ENCODE measurements at regions not wholly inside any gene's neighbourhood (a gene's known extent, or its start where the extent isn't known, plus 50 kb on each side); places are given as distances from the start of the nearest gene placed in this dataset.

DNA sequence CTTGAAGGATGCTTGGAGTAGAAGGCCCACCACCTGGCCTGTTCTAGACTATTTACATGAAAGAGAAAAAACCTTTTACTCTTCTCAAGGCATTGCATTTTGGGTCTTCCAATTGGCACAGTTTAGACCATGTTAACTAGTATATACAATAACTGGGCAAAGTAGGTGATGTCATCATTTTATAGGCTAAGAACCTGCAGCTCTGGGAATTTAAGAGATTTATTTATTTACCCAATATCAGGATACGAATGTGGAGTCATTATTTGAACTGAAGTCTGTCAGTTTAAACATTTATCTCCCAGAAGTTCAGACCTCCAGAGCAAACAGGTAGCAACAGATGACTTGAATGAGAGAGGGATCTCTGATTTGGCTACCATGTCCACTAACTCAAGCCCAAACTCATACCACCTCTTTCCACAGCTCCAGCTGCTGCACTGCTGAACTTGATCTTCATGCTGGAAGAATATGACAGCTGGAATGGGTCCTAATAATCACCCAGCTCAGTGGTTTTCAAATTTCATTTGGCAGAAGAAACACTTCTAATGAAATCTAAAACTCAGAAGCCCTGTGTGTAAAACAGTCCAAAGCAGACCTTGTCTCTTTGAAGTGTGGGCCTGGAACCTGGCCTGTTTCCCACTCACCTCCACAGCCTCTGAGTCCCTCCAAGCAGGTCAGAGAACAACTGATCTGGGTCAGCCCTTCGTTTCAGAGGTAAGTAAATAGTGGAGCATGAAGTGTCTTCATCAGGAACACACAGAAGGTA is 179.2 kb downstream of the EMP1 start:
- TF ChIP-seq, protein P1, sequence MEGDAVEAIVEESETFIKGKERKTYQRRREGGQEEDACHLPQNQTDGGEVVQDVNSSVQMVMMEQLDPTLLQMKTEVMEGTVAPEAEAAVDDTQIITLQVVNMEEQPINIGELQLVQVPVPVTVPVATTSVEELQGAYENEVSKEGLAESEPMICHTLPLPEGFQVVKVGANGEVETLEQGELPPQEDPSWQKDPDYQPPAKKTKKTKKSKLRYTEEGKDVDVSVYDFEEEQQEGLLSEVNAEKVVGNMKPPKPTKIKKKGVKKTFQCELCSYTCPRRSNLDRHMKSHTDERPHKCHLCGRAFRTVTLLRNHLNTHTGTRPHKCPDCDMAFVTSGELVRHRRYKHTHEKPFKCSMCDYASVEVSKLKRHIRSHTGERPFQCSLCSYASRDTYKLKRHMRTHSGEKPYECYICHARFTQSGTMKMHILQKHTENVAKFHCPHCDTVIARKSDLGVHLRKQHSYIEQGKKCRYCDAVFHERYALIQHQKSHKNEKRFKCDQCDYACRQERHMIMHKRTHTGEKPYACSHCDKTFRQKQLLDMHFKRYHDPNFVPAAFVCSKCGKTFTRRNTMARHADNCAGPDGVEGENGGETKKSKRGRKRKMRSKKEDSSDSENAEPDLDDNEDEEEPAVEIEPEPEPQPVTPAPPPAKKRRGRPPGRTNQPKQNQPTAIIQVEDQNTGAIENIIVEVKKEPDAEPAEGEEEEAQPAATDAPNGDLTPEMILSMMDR (IDR thresholded peaks at IDR 0.05), result no peak
- ATAC-seq (ENCODE audit: low FRiP score), result no peak
- DNase-seq (ENCODE audit: low spot score), result no peak

DNA sequence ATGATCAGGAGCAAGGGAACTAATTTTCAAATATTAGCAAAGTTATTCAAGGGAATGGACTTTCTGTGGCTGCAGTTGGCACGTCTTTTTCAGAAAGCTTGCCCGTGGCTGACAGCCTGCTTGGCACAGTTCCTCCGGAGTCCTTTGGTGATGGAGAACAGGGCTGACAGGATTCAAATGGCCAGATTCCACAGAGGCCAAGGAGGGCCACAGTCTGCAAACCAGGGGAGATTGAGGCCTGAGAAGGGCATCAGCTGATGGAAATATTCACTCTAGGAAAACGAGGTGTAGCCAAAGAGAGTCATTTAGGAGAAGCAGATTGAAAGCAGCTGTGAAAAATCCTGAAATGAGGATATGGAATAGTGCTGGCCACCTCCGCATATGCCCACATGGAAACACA is 178.3 kb downstream of the EMP1 start:
- no peak for ATAC-seq (ENCODE audit: low FRiP score)
- DNase-seq (ENCODE audit: low spot score), result no peak
- TF ChIP-seq, protein P1 (IDR thresholded peaks at IDR 0.05), result no peak

DNA sequence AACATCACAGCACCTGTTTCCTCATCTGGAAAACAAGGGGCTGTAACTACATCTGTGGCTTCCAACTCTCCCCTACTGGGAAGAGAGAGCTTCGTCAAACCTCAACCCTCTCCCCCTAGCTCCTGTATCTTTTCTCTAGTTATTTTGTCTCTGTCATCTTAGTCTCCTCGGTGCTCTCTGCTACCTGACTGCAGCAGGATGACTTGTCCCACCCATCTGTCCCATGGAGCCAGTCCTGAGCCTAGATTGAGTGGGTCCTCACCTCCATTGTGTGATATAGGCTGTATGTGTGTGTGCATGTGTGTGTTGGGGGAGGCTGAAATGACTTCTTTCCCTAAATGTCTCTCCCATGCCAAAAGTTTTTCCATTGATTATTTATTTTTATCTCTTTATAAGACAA is 177.3 kb downstream of the EMP1 start:
- no peak for ATAC-seq (ENCODE audit: low FRiP score)
- DNase-seq (ENCODE audit: low spot score), result no peak
- TF ChIP-seq, protein P1 (IDR thresholded peaks at IDR 0.05), result no peak

DNA sequence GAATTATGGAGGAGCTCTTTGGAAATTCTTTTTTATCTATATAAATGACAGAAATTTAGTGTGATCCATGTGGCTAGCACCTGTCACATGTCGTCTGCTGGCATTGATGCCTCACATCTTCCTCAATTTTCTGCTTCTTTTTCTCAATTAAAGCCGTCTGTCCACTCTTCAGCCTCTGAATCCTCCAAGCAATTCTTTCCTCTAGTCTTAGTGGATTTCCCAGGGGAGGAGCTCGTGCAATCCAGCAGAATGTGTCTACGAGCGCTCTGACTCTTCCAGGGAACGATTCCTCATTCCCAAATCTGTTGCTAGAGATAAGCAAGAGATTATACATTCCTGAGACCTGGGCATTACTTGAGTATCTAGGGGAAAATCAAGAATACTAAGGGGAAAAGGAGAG is 176.6 kb downstream of the EMP1 start:
- no peak for ATAC-seq (ENCODE audit: low FRiP score)
- TF ChIP-seq, protein P1 (IDR thresholded peaks at IDR 0.05), result no peak
- no peak for DNase-seq (ENCODE audit: low spot score)

DNA sequence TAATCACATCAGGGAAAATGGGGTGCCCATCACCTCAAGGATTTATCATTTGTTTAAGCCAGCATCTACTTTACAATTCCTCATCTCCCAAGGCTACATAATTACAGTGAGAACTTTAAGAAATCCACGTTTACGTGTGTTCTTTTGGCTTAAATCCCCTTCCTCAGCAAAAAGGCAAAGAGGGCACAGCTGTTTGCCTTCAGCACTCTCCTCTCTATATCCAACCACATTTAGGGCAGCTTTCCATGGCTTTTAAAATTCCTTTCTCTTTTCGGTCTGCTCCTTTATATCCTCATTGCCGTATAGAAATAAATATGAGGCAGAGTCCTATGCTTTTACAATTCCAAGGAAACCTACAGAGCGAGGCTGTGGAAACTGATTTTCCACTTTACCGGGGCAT is 175.9 kb downstream of the EMP1 start:
- DNase-seq (ENCODE audit: low spot score) (no peak), ATAC-seq (ENCODE audit: low FRiP score) (no peak)
- TF ChIP-seq, protein P1 (IDR thresholded peaks at IDR 0.05), result no peak

DNA sequence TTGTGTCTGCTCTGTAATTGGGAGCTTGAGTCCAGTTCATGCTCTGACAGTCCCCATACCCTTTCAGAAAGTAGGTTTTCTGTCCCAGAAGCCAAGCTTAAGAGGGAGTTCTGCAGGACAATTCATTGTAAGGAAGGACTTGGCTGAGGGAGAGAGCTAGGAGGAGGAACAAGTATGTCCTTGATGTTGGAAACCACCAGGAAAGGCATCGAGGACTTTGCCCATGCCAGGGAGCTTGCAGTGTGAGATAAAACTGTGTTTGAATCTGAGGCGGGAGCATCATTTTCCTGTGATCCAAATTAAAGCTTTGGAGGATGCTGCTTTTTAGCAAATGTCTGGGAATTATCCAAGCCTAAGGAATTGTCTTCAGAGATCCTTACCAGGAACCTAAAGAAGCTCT is 175.3 kb downstream of the EMP1 start:
- TF ChIP-seq, protein P1 (IDR thresholded peaks at IDR 0.05), result no peak
- ATAC-seq (ENCODE audit: low FRiP score), result no peak
- no peak for DNase-seq (ENCODE audit: low spot score)

DNA sequence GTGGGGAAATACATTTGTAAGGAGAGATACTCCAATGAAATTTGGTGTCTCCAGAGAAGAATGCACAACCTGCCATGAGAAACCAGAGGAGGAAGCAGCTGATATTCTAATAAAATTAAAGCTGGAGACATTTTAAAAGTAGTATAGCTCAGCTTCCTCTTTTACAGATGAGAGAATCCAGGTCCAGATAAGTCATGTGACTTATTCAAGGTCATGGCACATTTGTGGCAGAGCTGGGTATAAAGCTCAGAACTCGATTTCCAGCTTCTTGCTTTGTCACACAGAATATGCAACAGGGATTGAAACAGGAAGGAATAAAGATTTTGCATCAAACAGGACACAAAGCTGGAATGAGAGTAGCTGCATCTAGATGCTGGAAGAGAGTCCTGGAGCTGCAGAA is 174.8 kb downstream of the EMP1 start:
- ATAC-seq (ENCODE audit: low FRiP score), result no peak
- no peak for DNase-seq (ENCODE audit: low spot score)
- TF ChIP-seq, protein P1 (IDR thresholded peaks at IDR 0.05), result no peak
